ENCODE measurements at regions not wholly inside any gene's neighbourhood (a gene's known extent, or its start where the extent isn't known, plus 50 kb on each side); places are given as distances from the start of the nearest gene placed in this dataset.
"Not testable (repeated sequence)": the region's sequence is repeated elsewhere in the genome, so short reads cannot be mapped to it uniquely, and the experiment has no call there.

GRCh38 chr9:100639854-100640253, 62.0 kb downstream of the CAVIN4 start:
- no peak for DNase-seq (ENCODE audit: low read depth in 3 of 3, low spot score in 1 of 3)

DNA sequence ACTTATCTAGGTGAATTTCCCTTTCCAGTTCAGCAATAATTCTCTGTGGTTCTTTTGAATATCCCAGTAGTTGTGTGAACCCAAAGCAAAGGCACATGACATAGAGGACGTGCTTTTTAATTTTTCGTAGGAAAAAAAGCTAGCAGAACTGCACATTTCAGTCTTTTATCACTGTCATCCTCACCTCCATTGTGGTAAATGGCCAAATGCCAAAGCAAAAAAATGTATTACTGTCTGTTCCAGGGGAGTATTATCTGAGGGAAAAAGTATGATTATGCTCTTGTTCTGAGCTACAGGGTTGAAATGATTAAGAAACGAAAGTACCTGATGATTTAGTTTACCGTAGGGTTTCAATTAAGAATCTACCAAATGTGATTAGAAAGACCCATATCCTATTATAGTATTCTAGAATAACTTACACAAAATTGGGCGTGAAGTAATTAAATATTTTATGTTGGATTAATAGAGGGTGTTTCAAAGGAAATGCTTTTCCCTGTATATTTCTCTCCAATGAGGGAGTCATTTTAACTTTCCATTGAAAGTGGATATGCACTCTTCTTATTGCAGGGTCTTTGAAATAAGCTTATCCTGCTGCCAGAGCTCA, 62.7 kb downstream of the CAVIN4 start:
- no peak for DNase-seq (ENCODE audit: low read depth in 3 of 3, low spot score in 1 of 3)

- DNase-seq (ENCODE audit: low read depth in 3 of 3, low spot score in 1 of 3), result no peak
Measured at GRCh38 chr9:100641166-100641565, 63.3 kb downstream of the CAVIN4 start.

- no peak for DNase-seq (ENCODE audit: low read depth in 3 of 3, low spot score in 1 of 3)
Measured at GRCh38 chr9:100652850-100653249, 75.0 kb downstream of the CAVIN4 start.

DNA sequence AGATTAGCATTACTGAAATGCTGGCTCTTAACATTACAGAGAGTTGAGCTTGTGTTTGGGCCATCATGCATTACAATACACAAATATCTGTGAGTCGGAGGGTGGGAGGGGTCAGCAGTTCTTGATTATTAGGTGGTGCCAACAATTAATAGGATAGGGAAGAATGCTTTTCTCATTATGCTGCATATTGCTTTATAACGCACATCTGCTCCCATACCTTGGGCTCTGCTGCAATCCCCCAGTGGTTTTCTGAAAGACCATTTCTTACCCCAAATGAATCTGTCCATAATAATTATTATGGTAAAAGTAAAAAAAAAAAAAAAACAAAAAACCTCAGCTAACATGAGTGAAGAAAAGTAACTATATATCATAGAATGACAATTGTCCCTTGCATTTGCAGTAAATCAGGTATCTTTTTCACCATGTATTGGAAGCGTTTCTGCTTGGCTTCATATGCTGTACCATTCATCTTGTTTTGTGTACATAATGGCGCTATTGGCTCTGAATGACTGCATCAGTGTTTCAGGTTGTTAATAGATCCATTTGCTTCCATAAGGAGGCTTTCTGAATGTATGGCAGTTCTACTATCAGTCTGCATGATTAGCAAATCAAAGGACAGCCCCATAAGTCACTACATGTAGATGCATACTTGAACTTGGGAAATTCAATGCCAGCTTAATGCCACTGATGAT, 75.9 kb downstream of the CAVIN4 start:
- DNase-seq (ENCODE audit: low read depth in 3 of 3, low spot score in 1 of 3), result no peak

GRCh38 chr9:100656851-100657250, 79.0 kb downstream of the CAVIN4 start:
- DNase-seq (ENCODE audit: low read depth in 3 of 3, low spot score in 1 of 3), result not testable (repeated sequence)

DNA sequence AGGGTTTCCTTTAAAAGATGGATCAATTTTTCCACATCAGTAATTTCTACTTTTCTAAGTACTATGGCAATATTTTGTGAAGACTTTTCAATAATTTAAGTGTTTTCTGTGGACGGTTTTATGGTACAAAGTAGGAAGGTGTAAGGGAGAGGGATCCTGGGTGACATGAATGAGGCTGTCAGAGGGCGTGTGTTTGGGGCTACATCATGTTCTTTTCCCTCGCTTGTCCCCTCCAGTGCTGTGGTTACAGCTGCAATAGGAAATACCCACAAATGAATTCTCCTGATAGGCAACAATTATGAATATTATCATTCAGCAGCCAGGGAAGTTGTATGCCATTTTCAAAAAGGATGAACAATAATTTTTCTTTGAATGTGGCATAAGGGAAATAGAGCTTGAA, 83.8 kb downstream of the CAVIN4 start:
- DNase-seq (ENCODE audit: low read depth in 3 of 3, low spot score in 1 of 3), result no peak

DNA sequence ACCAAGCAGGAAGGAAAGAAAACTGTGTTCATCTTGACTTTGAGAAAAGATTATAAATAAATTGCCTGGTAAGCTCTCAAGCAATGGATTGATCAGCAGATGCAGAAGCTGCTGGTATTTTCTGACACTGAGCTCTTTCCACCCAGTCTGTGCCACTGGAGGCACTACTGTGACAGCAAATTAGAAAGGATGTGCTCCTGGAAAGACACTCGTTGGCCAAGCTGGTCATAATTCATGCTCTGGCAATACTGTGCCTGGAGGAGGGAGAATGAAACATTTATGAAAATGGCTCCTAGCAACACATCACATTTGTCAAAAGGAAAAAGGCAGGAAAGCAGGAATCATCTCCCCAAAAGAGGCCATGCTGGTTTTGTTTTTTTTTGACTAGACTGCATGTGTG, 84.2 kb downstream of the CAVIN4 start:
- DNase-seq (ENCODE audit: low read depth in 3 of 3, low spot score in 1 of 3), result no peak

- DNase-seq (ENCODE audit: low read depth in 3 of 3, low spot score in 1 of 3), result no peak
Measured at GRCh38 chr9:100667448-100667847, 89.6 kb downstream of the CAVIN4 start.

DNA sequence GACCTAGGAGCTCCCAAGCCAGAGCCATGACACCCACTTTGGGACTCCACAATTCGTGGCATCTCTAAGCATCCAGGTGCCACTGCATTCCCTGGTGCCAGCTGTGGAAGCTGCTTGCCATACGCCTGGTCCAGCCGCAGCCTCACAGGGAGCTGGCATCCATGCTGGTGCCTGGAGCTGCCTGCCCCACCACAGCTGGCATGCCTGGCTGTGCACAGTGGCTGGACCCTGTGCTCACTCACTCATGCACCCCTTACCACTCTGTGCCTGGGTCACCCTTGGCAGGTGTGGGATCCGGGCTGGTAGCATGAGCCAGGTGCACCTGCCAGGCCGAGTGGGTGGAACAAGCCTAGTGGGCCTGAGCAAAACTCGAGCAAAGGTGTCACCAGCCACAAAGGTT, 90.1 kb downstream of the CAVIN4 start:
- DNase-seq (ENCODE audit: low read depth in 3 of 3, low spot score in 1 of 3), result no peak

DNA sequence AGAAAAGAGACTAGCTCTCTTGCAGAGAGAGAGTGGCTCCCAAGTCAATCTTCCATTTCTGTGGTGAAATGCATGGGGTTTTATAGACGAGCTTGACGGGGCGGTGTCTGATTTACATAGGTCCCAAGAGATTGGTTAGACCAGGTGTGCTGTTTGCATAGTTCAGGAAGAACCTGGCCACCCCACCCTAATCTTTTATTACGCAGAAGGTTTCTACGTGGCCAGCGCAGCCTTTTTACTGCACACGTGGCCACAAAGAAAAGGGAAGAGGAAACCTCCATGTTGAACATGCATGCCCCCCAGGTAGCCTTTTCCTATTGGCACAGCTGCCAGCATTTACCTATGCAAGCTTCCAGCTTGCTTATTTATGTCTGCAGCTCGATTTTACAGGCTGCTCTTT, 92.1 kb downstream of the CAVIN4 start:
- no peak for DNase-seq (ENCODE audit: low read depth in 3 of 3, low spot score in 1 of 3)

DNA sequence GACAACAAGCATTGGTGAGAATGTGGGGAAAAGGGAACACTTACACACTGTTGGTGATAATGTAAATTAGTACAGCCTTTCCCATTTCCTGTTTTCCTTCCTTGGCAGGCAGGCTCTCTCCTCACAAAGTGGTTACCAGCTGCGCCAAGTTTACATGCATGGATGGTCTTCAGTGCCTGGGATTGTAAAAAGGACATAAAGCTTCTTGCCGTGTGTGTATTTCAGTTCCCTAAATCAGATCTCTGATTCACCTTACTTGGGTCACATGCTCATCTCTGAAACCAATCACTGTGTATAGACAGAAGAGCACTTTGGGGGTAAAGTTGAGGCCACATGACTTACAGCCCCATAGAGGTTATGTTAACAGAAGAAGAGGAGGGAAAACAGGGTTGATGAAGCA, 92.8 kb downstream of the CAVIN4 start:
- DNase-seq (ENCODE audit: low read depth in 3 of 3, low spot score in 1 of 3), result no peak

DNA sequence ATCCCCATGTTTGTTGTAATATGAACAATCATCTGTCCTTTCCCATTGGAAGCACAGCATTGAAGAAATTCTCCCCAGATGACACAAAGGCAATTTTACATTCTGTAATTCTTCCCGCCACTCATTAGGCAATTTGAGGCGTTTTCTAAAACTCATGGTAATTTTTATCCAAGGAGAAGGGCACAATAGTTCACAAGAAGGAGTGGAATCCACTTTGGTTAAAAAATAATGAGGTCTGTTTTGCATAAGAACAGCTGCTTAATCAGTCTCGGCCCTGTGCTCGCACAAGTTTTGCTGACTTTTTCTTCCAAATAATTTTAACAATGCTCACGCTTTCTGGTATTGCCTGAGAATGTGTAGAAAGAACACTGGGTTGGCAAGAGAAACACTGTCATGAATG, 94.0 kb downstream of the CAVIN4 start:
- no peak for DNase-seq (ENCODE audit: low read depth in 3 of 3, low spot score in 1 of 3)

DNA sequence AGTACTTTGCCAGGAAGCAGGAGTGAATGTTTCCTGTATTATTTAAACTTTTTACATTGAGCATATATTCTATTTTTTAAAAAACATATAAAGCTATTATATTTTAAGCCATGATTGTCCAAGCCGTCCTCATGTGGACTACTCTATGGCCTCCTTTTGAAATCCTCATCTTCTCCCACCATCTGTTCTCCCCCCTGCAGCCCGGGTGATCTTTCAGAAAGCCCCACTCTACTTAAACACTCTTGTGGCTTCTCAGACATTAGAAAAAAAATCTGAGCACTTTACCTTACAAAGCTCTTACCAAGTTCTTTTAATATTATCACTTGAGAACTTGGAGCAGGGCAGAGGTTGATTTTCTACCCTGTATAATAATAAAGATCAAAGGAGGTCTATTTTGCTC, 95.4 kb downstream of the CAVIN4 start:
- no peak for DNase-seq (ENCODE audit: low read depth in 3 of 3, low spot score in 1 of 3)

DNA sequence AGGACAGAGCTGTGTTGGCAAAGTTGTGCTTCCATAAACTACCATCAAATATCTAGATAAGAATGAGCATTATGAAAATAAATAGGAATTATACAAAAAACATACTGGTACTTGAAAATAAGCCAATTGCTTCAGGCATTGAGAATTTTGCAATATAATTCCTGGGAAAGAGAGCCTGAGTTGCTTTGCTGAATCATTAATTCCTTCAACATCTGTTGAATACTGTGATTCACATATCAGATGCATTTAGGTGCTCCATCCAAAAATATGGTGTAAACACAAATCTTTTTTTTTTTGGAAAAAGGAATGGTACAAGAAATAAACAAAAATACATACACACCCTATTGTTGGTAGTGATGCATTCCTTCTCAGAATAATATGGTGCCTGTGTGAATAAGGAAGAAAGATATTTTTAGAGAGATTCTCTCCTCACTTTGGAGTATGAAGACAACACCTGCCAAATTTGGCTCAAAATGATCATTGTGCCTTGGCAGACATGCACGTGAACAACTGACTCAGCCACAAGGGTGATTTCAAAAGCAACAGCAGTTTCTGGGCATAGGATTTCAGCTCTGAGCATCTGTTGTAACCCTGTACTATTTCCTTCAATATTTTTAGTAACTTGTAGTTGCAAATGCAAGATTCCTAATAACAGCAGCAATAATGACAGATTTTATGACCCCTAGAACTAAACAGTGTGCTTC, 96.7 kb downstream of the CAVIN4 start:
- DNase-seq (ENCODE audit: low read depth in 3 of 3, low spot score in 1 of 3), result no peak

DNA sequence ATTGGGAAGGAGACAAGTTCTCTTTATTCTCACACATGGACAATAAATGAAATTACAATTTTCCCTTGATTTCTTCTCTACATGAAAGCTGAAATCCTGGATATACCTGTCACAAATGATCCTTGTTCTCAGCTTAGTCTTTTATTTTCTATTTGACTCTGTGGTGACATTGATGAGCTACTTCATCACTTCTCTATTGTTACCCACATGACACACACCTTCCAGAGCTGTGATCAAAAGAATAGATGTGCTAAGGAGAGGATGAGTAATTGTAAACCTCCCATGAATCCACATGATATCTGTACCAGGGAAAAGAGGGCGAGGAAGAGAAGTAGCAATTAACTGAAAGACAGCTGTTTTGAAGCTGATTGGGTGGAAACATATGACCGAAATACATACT, 102.0 kb downstream of the CAVIN4 start:
- no peak for DNase-seq (ENCODE audit: low read depth in 3 of 3, low spot score in 1 of 3)

DNA sequence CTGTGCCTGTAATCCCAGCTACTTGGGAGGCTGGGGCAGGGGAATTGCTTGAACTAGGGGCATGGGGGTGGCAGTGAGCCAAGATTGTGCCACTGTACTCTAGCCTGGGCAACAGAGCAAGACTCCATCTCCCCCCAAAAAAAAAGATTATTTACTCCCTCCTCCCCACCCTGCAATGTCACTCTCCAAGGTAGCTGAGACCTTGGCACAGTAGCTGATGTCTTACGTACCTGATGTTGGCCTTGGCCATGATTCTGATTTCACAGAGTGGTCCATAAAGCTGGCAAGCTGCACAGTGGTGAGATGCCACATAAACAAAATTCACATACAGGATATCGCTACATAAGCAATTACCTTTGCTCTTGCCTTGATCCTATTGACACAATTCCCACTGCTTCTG, 108.5 kb downstream of the CAVIN4 start:
- DNase-seq (ENCODE audit: low read depth in 3 of 3, low spot score in 1 of 3), result no peak

DNA sequence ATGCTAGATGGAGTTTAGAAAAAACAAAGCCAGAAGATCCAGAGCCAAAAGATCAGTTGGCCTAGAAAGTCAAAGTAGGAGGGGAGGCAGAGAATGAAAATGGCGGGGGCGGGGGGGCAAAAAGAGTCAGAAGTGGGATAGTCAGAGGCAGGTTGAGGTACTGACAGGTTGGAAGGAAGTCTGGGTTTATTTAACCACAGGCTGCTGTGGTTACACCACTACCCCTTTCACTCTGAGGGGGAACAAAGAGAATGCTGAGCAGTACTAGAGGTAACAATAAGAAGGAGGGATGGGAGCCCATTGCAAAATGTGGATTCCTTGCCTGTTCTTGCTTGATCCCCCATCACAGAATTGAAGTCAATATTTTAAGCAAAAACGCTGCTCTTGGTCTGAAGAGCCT, 111.8 kb downstream of the CAVIN4 start:
- DNase-seq (ENCODE audit: low read depth in 3 of 3, low spot score in 1 of 3), result no peak

DNA sequence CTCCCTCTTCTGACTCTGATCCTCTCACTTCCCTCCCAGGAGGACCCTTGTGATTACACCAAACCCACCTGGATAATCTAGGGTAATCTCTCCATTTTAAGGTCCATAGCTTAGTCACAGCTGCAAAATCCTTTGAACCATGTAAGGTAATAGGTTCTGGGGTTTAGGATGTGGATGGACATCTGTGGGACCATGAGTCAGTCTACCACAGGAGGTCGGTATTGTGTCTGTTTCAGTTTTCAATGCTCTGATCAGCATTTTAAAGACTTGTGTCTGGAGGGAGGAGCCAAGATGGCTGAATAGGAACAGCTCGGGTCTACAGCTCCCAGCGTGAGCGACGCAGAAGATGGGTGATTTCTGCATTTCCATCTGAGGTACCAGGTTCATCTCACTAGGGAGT, 112.6 kb downstream of the CAVIN4 start:
- DNase-seq (ENCODE audit: low read depth in 3 of 3, low spot score in 1 of 3), result no peak

GRCh38 chr9:100697339-100697738, 119.5 kb downstream of the CAVIN4 start:
- no peak for DNase-seq (ENCODE audit: low read depth in 3 of 3, low spot score in 1 of 3)

DNA sequence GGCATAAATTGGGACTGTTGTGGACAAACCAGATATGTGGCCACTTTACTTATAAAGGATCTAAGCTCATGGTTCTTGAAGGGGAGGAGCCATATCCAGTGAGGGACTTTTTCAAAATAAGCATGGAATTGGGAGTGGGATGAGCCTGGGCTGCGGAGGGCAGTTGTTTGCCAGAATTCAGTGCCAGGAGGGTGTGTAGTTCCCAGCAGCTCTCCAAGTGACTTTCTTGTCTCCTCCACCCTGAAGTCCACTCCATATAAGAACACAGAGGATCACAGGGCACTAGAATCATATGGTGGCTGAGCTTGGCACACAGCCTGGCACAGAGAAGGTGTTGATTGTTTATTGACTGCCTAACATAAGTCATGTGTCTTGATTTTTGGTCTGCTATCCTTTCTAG, 121.1 kb downstream of the CAVIN4 start:
- no peak for DNase-seq (ENCODE audit: low read depth in 3 of 3, low spot score in 1 of 3)

- no peak for DNase-seq (ENCODE audit: low read depth in 3 of 3, low spot score in 1 of 3)
Measured at GRCh38 chr9:100699668-100700067, 121.8 kb downstream of the CAVIN4 start.

All from stimulated activated CD4-positive, alpha-beta T cell treated with anti-CD3 and anti-CD28 coated beads, TNF-alpha, amount 100 ng/mL, for 1 hour (primary cell).